Stimulated activated CD4-positive, alpha-beta T cell treated with anti-CD3 and anti-CD28 coated beads, Interleukin-2, amount 100 ng/mL, for 48 hours (primary cell): ENCODE measurements at regions not wholly inside any gene's neighbourhood (a gene's known extent, or its start where the extent isn't known, plus 50 kb on each side); places are given as distances from the start of the nearest gene placed in this dataset.

ENCODE experiments used
- DNase-seq, 2 donors: peaks; one replicate each; pipeline ENCODE4 v3.0.0-alpha.2; 2020

GRCh38 chr3:174791161-174791560, 68.0 kb upstream of the NAALADL2 start:
- DNase-seq: no peak

GRCh38 chr3:174792864-174793263, 66.3 kb upstream of the NAALADL2 start:
- no peak for DNase-seq
